ENCODE measurements at regions not wholly inside any gene's neighbourhood (a gene's known extent, or its start where the extent isn't known, plus 50 kb on each side); places are given as distances from the start of the nearest gene placed in this dataset.

GRCh38 chr6:140844167-140844566 lies 1288.6 kb upstream of the GJE1 start:
- no peak overlapping the region for H3K27ac ChIP-seq (ENCODE audit: low read depth, low read length)
- H3K9me3 ChIP-seq (ENCODE audit: control insufficient read depth in 5 of 5, low read length in 5 of 5): no peaks in the 10 kb centered on the region
- no peak overlapping the region for H3K9ac ChIP-seq (ENCODE audit: low read length in 5 of 5)
- no peaks in the 10 kb centered on the region for H3K36me3 ChIP-seq (ENCODE audit: control insufficient read depth in 5 of 5, insufficient read depth in 5 of 5, low read length in 5 of 5)
- peaks cover 0 to 12% (median 0%) of the 10 kb centered on the region in 5 donors for H3K4me1 ChIP-seq (ENCODE audit: control insufficient read depth in 5 of 5, insufficient read depth in 5 of 5, low read length in 5 of 5)
- no peak overlapping the region for H3K4me3 ChIP-seq (ENCODE audit: low read depth in 1 of 5, low read length in 5 of 5)
- H3K27me3 ChIP-seq (ENCODE audit: control insufficient read depth in 5 of 5, insufficient read depth in 4 of 5, low read length in 5 of 5): no peaks in the 10 kb centered on the region

GRCh38 chr6:140833408-140833807 lies 1299.3 kb upstream of the GJE1 start:
- H3K4me1 ChIP-seq (ENCODE audit: control insufficient read depth in 5 of 5, insufficient read depth in 5 of 5, low read length in 5 of 5): peaks cover 0 to 14% (median 0%) of the 10 kb centered on the region in 5 donors
- no peak overlapping the region for H3K4me3 ChIP-seq (ENCODE audit: low read depth in 1 of 5, low read length in 5 of 5)
- H3K27ac ChIP-seq (ENCODE audit: low read depth, low read length): peak overlapping the region; percentile 54
- H3K9me3 ChIP-seq (ENCODE audit: control insufficient read depth in 5 of 5, low read length in 5 of 5): no peaks in the 10 kb centered on the region
- H3K9ac ChIP-seq (ENCODE audit: low read length in 5 of 5): no peak overlapping the region
- no peaks in the 10 kb centered on the region for H3K36me3 ChIP-seq (ENCODE audit: control insufficient read depth in 5 of 5, insufficient read depth in 5 of 5, low read length in 5 of 5)
- no peaks in the 10 kb centered on the region for H3K27me3 ChIP-seq (ENCODE audit: control insufficient read depth in 5 of 5, insufficient read depth in 4 of 5, low read length in 5 of 5)

- no peak overlapping the region for H3K4me3 ChIP-seq (ENCODE audit: low read depth in 1 of 5, low read length in 5 of 5)
- no peak overlapping the region for H3K9ac ChIP-seq (ENCODE audit: low read length in 5 of 5)
- H3K27ac ChIP-seq (ENCODE audit: low read depth, low read length): no peak overlapping the region
- H3K27me3 ChIP-seq (ENCODE audit: control insufficient read depth in 5 of 5, insufficient read depth in 4 of 5, low read length in 5 of 5): no peaks in the 10 kb centered on the region
- no peaks in the 10 kb centered on the region for H3K9me3 ChIP-seq (ENCODE audit: control insufficient read depth in 5 of 5, low read length in 5 of 5)
- H3K4me1 ChIP-seq (ENCODE audit: control insufficient read depth in 5 of 5, insufficient read depth in 5 of 5, low read length in 5 of 5): peaks cover 0 to 14% (median 0%) of the 10 kb centered on the region in 5 donors
- H3K36me3 ChIP-seq (ENCODE audit: control insufficient read depth in 5 of 5, insufficient read depth in 5 of 5, low read length in 5 of 5): no peaks in the 10 kb centered on the region
Observed at GRCh38 chr6:140830666-140831065, 1302.1 kb upstream of the GJE1 start.

GRCh38 chr6:140828856-140829255 lies 1303.9 kb upstream of the GJE1 start:
- H3K9ac ChIP-seq (ENCODE audit: low read length in 5 of 5): no peak overlapping the region
- H3K36me3 ChIP-seq (ENCODE audit: control insufficient read depth in 5 of 5, insufficient read depth in 5 of 5, low read length in 5 of 5): no peaks in the 10 kb centered on the region
- no peak overlapping the region for H3K4me3 ChIP-seq (ENCODE audit: low read depth in 1 of 5, low read length in 5 of 5)
- no peak overlapping the region for H3K27ac ChIP-seq (ENCODE audit: low read depth, low read length)
- no peaks in the 10 kb centered on the region for H3K27me3 ChIP-seq (ENCODE audit: control insufficient read depth in 5 of 5, insufficient read depth in 4 of 5, low read length in 5 of 5)
- H3K9me3 ChIP-seq (ENCODE audit: control insufficient read depth in 5 of 5, low read length in 5 of 5): no peaks in the 10 kb centered on the region
- H3K4me1 ChIP-seq (ENCODE audit: control insufficient read depth in 5 of 5, insufficient read depth in 5 of 5, low read length in 5 of 5): peaks cover 0 to 12% (median 0%) of the 10 kb centered on the region in 5 donors

- Histone ChIP-seq H3K27me3 (ENCODE audit: control insufficient read depth in 5 of 5, insufficient read depth in 4 of 5, low read length in 5 of 5) (no peaks in the 10 kb centered on the region), H3K27ac (ENCODE audit: low read depth, low read length) (no peak overlapping the region), H3K9ac (ENCODE audit: low read length in 5 of 5) (no peak overlapping the region), H3K9me3 (ENCODE audit: control insufficient read depth in 5 of 5, low read length in 5 of 5) (no peaks in the 10 kb centered on the region), H3K4me1 (ENCODE audit: control insufficient read depth in 5 of 5, insufficient read depth in 5 of 5, low read length in 5 of 5) (peaks cover 0 to 10% (median 0%) of the 10 kb centered on the region in 5 donors), H3K36me3 (ENCODE audit: control insufficient read depth in 5 of 5, insufficient read depth in 5 of 5, low read length in 5 of 5) (no peaks in the 10 kb centered on the region), H3K4me3 (ENCODE audit: low read depth in 1 of 5, low read length in 5 of 5) (no peak overlapping the region)
Observed at GRCh38 chr6:140827593-140827992, 1305.1 kb upstream of the GJE1 start.

- H3K9me3 ChIP-seq (ENCODE audit: control insufficient read depth in 5 of 5, low read length in 5 of 5): no peaks in the 10 kb centered on the region
- no peak overlapping the region for H3K4me3 ChIP-seq (ENCODE audit: low read depth in 1 of 5, low read length in 5 of 5)
- no peak overlapping the region for H3K9ac ChIP-seq (ENCODE audit: low read length in 5 of 5)
- H3K27me3 ChIP-seq (ENCODE audit: control insufficient read depth in 5 of 5, insufficient read depth in 4 of 5, low read length in 5 of 5): no peaks in the 10 kb centered on the region
- no peaks in the 10 kb centered on the region for H3K36me3 ChIP-seq (ENCODE audit: control insufficient read depth in 5 of 5, insufficient read depth in 5 of 5, low read length in 5 of 5)
- no peak overlapping the region for H3K27ac ChIP-seq (ENCODE audit: low read depth, low read length)
- peaks cover 0 to 2% (median 0%) of the 10 kb centered on the region in 5 donors for H3K4me1 ChIP-seq (ENCODE audit: control insufficient read depth in 5 of 5, insufficient read depth in 5 of 5, low read length in 5 of 5)
Observed at GRCh38 chr6:140825731-140826130, 1307.0 kb upstream of the GJE1 start.

- Histone ChIP-seq H3K36me3 (ENCODE audit: control insufficient read depth in 5 of 5, insufficient read depth in 5 of 5, low read length in 5 of 5) (no peaks in the 10 kb centered on the region), H3K9me3 (ENCODE audit: control insufficient read depth in 5 of 5, low read length in 5 of 5) (no peaks in the 10 kb centered on the region), H3K27ac (ENCODE audit: low read depth, low read length) (no peak overlapping the region), H3K9ac (ENCODE audit: low read length in 5 of 5) (no peak overlapping the region), H3K4me1 (ENCODE audit: control insufficient read depth in 5 of 5, insufficient read depth in 5 of 5, low read length in 5 of 5) (no peaks in the 10 kb centered on the region), H3K27me3 (ENCODE audit: control insufficient read depth in 5 of 5, insufficient read depth in 4 of 5, low read length in 5 of 5) (no peaks in the 10 kb centered on the region), H3K4me3 (ENCODE audit: low read depth in 1 of 5, low read length in 5 of 5) (no peak overlapping the region)
Observed at GRCh38 chr6:140824595-140824994, 1308.1 kb upstream of the GJE1 start.

- Histone ChIP-seq H3K36me3 (ENCODE audit: control insufficient read depth in 5 of 5, insufficient read depth in 5 of 5, low read length in 5 of 5) (no peaks in the 10 kb centered on the region), H3K9ac (ENCODE audit: low read length in 5 of 5) (no peak overlapping the region), H3K4me3 (ENCODE audit: low read depth in 1 of 5, low read length in 5 of 5) (no peak overlapping the region), H3K4me1 (ENCODE audit: control insufficient read depth in 5 of 5, insufficient read depth in 5 of 5, low read length in 5 of 5) (no peaks in the 10 kb centered on the region), H3K27me3 (ENCODE audit: control insufficient read depth in 5 of 5, insufficient read depth in 4 of 5, low read length in 5 of 5) (no peaks in the 10 kb centered on the region), H3K27ac (ENCODE audit: low read depth, low read length) (no peak overlapping the region), H3K9me3 (ENCODE audit: control insufficient read depth in 5 of 5, low read length in 5 of 5) (no peaks in the 10 kb centered on the region)
Observed at GRCh38 chr6:140821196-140821595, 1311.5 kb upstream of the GJE1 start.

GRCh38 chr6:140817176-140817575 lies 1315.5 kb upstream of the GJE1 start:
- Histone ChIP-seq H3K27me3 (ENCODE audit: control insufficient read depth in 5 of 5, insufficient read depth in 4 of 5, low read length in 5 of 5) (no peaks in the 10 kb centered on the region), H3K9ac (ENCODE audit: low read length in 5 of 5) (no peak overlapping the region), H3K27ac (ENCODE audit: low read depth, low read length) (no peak overlapping the region), H3K4me3 (ENCODE audit: low read depth in 1 of 5, low read length in 5 of 5) (no peak overlapping the region), H3K9me3 (ENCODE audit: control insufficient read depth in 5 of 5, low read length in 5 of 5) (no peaks in the 10 kb centered on the region), H3K4me1 (ENCODE audit: control insufficient read depth in 5 of 5, insufficient read depth in 5 of 5, low read length in 5 of 5) (no peaks in the 10 kb centered on the region), H3K36me3 (ENCODE audit: control insufficient read depth in 5 of 5, insufficient read depth in 5 of 5, low read length in 5 of 5) (no peaks in the 10 kb centered on the region)

GRCh38 chr6:140816681-140817080 lies 1316.0 kb upstream of the GJE1 start:
- Histone ChIP-seq H3K9me3 (ENCODE audit: control insufficient read depth in 5 of 5, low read length in 5 of 5) (no peaks in the 10 kb centered on the region), H3K4me3 (ENCODE audit: low read depth in 1 of 5, low read length in 5 of 5) (no peak overlapping the region), H3K9ac (ENCODE audit: low read length in 5 of 5) (no peak overlapping the region), H3K27me3 (ENCODE audit: control insufficient read depth in 5 of 5, insufficient read depth in 4 of 5, low read length in 5 of 5) (no peaks in the 10 kb centered on the region), H3K36me3 (ENCODE audit: control insufficient read depth in 5 of 5, insufficient read depth in 5 of 5, low read length in 5 of 5) (no peaks in the 10 kb centered on the region), H3K27ac (ENCODE audit: low read depth, low read length) (no peak overlapping the region), H3K4me1 (ENCODE audit: control insufficient read depth in 5 of 5, insufficient read depth in 5 of 5, low read length in 5 of 5) (no peaks in the 10 kb centered on the region)

- no peaks in the 10 kb centered on the region for H3K27me3 ChIP-seq (ENCODE audit: control insufficient read depth in 5 of 5, insufficient read depth in 4 of 5, low read length in 5 of 5)
- H3K9ac ChIP-seq (ENCODE audit: low read length in 5 of 5): no peak overlapping the region
- no peak overlapping the region for H3K27ac ChIP-seq (ENCODE audit: low read depth, low read length)
- H3K36me3 ChIP-seq (ENCODE audit: control insufficient read depth in 5 of 5, insufficient read depth in 5 of 5, low read length in 5 of 5): no peaks in the 10 kb centered on the region
- H3K4me3 ChIP-seq (ENCODE audit: low read depth in 1 of 5, low read length in 5 of 5): no peak overlapping the region
- peaks cover 0 to 7% (median 0%) of the 10 kb centered on the region in 5 donors for H3K9me3 ChIP-seq (ENCODE audit: control insufficient read depth in 5 of 5, low read length in 5 of 5)
- H3K4me1 ChIP-seq (ENCODE audit: control insufficient read depth in 5 of 5, insufficient read depth in 5 of 5, low read length in 5 of 5): no peaks in the 10 kb centered on the region
Observed at GRCh38 chr6:140812636-140813035, 1320.1 kb upstream of the GJE1 start.
